ENCODE measurements at regions not wholly inside any gene's neighbourhood (a gene's known extent, or its start where the extent isn't known, plus 50 kb on each side); places are given as distances from the start of the nearest gene placed in this dataset.
"Not testable (repeated sequence)": the region's sequence is repeated elsewhere in the genome, so short reads cannot be mapped to it uniquely, and the experiment has no call there.

DNA sequence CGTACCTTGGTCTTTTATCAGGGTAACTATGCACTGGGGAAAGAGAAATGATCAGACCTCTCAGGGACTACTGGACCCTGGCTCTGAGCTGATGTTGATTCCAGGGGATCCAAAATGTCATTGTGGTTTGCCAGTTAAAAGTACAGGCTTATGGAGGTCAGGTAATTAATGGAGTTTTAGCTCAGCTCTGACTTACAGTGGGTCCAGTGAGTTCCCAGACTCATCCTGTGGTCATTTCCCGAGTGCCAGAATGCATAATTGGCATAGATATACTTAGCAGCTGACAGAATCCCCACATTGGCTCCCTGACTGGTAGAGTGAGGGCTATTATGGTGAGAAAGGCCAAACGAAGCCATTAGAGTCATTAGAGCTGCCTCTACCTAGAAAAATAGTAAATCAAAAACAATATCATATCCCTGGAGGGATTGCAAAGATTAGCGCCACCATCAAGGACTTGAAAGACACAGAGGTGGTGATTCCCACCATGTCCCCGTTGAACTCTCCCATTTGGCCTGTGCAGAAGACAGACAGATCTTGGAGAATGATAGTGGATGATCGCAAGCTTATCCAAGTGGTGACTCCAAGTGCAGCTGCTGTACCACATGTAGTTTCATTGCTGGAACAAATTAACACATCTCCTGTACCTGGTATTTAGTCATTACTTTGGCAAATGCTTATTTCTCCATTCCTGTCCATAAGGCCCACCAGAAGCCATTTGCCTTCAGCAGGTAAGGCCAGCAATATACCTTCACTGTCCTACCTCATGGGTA, 152.4 kb downstream of the THBS2 start:
- Histone ChIP-seq H3K27ac (ENCODE audit: low read length) (no peak overlapping the region), H3K4me1 (ENCODE audit: control insufficient read depth, insufficient read depth, low read length) (no peaks in the 10 kb centered on the region), H3K36me3 (ENCODE audit: control insufficient read depth in 2 of 2, insufficient read depth in 2 of 2, low read length in 2 of 2) (no peaks in the 10 kb centered on the region), H3K9ac (ENCODE audit: low read length in 2 of 2) (no peak overlapping the region), H3K9me3 (ENCODE audit: control insufficient read depth in 2 of 2, low read length in 2 of 2) (no peaks in the 10 kb centered on the region), H3K27me3 (ENCODE audit: control insufficient read depth in 1 of 2, insufficient read depth in 2 of 2, low read length in 2 of 2) (no peaks in the 10 kb centered on the region), H3K4me3 (ENCODE audit: low read length in 2 of 2) (no peak overlapping the region)

DNA sequence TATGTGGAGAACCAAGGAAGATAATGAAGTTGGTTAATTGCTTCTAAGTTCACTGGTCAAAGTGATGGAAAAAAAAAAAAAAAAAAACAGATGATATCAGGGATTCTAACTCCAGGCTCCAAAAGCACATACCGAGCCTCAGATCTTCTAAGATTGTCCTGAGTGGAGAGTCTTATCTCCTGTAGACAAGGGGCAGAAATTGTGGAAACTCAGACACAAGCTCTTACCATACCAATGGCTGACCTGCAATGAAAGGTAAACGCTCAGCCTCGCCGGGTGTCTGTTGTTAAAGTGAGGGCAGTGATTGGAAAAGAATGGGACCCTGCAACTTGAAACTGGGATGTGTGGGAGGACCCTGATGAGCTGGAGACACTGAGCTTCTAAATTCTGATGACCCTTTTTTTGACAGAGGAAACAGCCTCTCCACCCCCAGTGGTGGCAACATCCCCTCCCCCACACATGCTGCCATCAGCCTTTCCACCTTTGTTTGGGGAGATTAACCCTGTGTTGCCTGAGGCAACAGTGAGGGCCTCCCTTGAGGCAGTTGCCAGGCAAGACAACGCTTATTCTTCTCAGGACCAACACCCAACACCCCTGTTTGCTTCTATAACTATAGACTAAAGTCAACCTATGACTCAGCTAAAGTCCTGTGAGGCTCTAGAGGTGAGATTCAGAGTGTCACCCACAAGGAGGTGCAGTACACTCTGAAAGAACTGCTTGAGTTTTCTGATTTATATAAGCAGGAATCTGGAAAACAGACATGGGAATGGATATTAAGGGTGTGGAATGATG, 154.0 kb downstream of the THBS2 start:
- Histone ChIP-seq H3K27ac (ENCODE audit: low read length) (no peak overlapping the region), H3K9ac (ENCODE audit: low read length in 2 of 2) (no peak overlapping the region), H3K4me1 (ENCODE audit: control insufficient read depth, insufficient read depth, low read length) (no peaks in the 10 kb centered on the region), H3K9me3 (ENCODE audit: control insufficient read depth in 2 of 2, low read length in 2 of 2) (no peaks in the 10 kb centered on the region), H3K36me3 (ENCODE audit: control insufficient read depth in 2 of 2, insufficient read depth in 2 of 2, low read length in 2 of 2) (no peaks in the 10 kb centered on the region), H3K4me3 (ENCODE audit: low read length in 2 of 2) (no peak overlapping the region), H3K27me3 (ENCODE audit: control insufficient read depth in 1 of 2, insufficient read depth in 2 of 2, low read length in 2 of 2) (no peaks in the 10 kb centered on the region)

DNA sequence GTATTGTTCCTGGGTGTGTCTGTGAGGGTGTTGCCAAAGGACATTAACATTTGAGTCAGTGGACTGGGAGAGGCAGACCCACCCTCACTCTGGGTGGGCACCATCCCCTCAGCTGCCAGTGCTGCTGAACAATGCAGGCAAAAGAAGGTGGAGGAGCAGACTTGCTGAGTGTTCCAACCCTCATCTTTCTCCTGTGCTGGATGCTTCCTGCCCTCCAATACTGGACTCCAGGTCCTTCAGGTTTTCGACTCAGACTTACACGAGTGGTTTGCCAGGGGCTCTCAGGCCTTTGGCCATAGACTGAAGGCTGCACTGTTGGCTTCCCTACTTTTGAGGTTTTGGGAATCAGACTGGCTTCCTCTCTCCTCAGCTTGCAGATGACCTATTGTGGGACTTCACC, 155.0 kb downstream of the THBS2 start:
- not testable (repeated sequence) for H3K36me3 ChIP-seq (ENCODE audit: control insufficient read depth in 2 of 2, insufficient read depth in 2 of 2, low read length in 2 of 2); H3K9ac ChIP-seq (ENCODE audit: low read length in 2 of 2); H3K4me1 ChIP-seq (ENCODE audit: control insufficient read depth, insufficient read depth, low read length)

DNA sequence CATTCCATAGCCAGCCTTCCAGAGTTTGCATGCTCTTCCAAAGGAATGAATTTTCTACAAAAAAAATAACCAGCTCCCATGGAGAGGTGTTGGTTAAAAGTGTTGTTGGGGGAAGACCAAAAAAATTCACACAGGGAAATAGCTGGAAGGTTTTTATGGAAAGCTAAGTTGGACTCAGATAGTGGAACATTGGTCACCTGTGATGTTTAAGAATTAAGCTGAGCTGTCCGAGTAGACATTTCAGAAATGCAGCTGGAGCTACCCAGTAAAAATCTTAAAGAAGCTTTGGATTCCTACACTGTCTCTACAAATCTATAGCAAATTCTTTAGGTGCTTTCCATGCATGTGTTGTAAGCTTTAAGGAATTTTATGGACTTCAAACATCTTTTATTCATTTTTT, 155.5 kb downstream of the THBS2 start:
- H3K36me3 ChIP-seq (ENCODE audit: control insufficient read depth in 2 of 2, insufficient read depth in 2 of 2, low read length in 2 of 2), result no peaks in the 10 kb centered on the region
- H3K27me3 ChIP-seq (ENCODE audit: control insufficient read depth in 1 of 2, insufficient read depth in 2 of 2, low read length in 2 of 2), result no peaks in the 10 kb centered on the region
- no peaks in the 10 kb centered on the region for H3K9me3 ChIP-seq (ENCODE audit: control insufficient read depth in 2 of 2, low read length in 2 of 2)
- H3K27ac ChIP-seq (ENCODE audit: low read length), result no peak overlapping the region
- H3K9ac ChIP-seq (ENCODE audit: low read length in 2 of 2), result no peak overlapping the region
- no peak overlapping the region for H3K4me3 ChIP-seq (ENCODE audit: low read length in 2 of 2)
- H3K4me1 ChIP-seq (ENCODE audit: control insufficient read depth, insufficient read depth, low read length), result no peaks in the 10 kb centered on the region

More for the DNA sequence above, 155.0 kb downstream of the THBS2 start:
- not testable (repeated sequence) for H3K9me3 ChIP-seq (ENCODE audit: control insufficient read depth in 2 of 2, low read length in 2 of 2); H3K27ac ChIP-seq (ENCODE audit: low read length); H3K27me3 ChIP-seq (ENCODE audit: control insufficient read depth in 1 of 2, insufficient read depth in 2 of 2, low read length in 2 of 2); H3K4me3 ChIP-seq (ENCODE audit: low read length in 2 of 2)

- H3K27me3 ChIP-seq (ENCODE audit: control insufficient read depth in 1 of 2, insufficient read depth in 2 of 2, low read length in 2 of 2), result no peaks in the 10 kb centered on the region
- H3K4me3 ChIP-seq (ENCODE audit: low read length in 2 of 2), result no peak overlapping the region
- H3K9me3 ChIP-seq (ENCODE audit: control insufficient read depth in 2 of 2, low read length in 2 of 2), result no peaks in the 10 kb centered on the region
- H3K4me1 ChIP-seq (ENCODE audit: control insufficient read depth, insufficient read depth, low read length), result no peaks in the 10 kb centered on the region
- no peaks in the 10 kb centered on the region for H3K36me3 ChIP-seq (ENCODE audit: control insufficient read depth in 2 of 2, insufficient read depth in 2 of 2, low read length in 2 of 2)
- no peak overlapping the region for H3K27ac ChIP-seq (ENCODE audit: low read length)
- no peak overlapping the region for H3K9ac ChIP-seq (ENCODE audit: low read length in 2 of 2)
These were observed 156.2 kb downstream of the THBS2 start for GRCh38 chr6:169097381-169097959.

DNA sequence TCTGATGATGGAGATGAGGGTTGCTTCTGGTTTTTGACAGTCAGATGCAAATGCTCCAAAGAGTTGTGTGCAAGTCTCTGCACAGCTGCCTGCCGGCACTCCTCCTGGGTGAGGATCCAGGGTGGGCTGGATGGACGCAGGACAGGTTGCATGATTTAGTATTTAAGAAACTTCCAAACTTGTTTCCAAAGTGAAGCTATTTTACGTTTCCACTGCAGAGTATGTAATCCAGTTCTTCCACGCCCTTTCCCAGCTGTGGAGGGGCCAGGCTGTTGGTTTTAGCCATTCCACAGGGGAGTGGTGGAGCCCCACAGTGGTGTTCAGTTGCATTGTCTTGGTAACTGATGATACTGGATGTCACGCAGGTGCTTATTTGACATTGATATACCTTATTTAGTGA, 157.3 kb downstream of the THBS2 start:
- Histone ChIP-seq H3K36me3 (ENCODE audit: control insufficient read depth in 2 of 2, insufficient read depth in 2 of 2, low read length in 2 of 2) (no peaks in the 10 kb centered on the region), H3K27me3 (ENCODE audit: control insufficient read depth in 1 of 2, insufficient read depth in 2 of 2, low read length in 2 of 2) (no peaks in the 10 kb centered on the region), H3K9ac (ENCODE audit: low read length in 2 of 2) (no peak overlapping the region), H3K4me1 (ENCODE audit: control insufficient read depth, insufficient read depth, low read length) (peaks cover 4% of the 10 kb centered on the region), H3K4me3 (ENCODE audit: low read length in 2 of 2) (no peak overlapping the region), H3K9me3 (ENCODE audit: control insufficient read depth in 2 of 2, low read length in 2 of 2) (no peaks in the 10 kb centered on the region), H3K27ac (ENCODE audit: low read length) (no peak overlapping the region)

GRCh38 chr6:169095153-169095552, 158.5 kb downstream of the THBS2 start:
- peaks cover 4% of the 10 kb centered on the region for H3K4me1 ChIP-seq (ENCODE audit: control insufficient read depth, insufficient read depth, low read length)
- H3K9me3 ChIP-seq (ENCODE audit: control insufficient read depth in 2 of 2, low read length in 2 of 2), result no peaks in the 10 kb centered on the region
- H3K36me3 ChIP-seq (ENCODE audit: control insufficient read depth in 2 of 2, insufficient read depth in 2 of 2, low read length in 2 of 2), result no peaks in the 10 kb centered on the region
- H3K4me3 ChIP-seq (ENCODE audit: low read length in 2 of 2), result no peak overlapping the region
- H3K27ac ChIP-seq (ENCODE audit: low read length), result no peak overlapping the region
- H3K27me3 ChIP-seq (ENCODE audit: control insufficient read depth in 1 of 2, insufficient read depth in 2 of 2, low read length in 2 of 2), result no peaks in the 10 kb centered on the region
- no peak overlapping the region for H3K9ac ChIP-seq (ENCODE audit: low read length in 2 of 2)

- Histone ChIP-seq H3K9ac (ENCODE audit: low read length in 2 of 2) (no peak overlapping the region), H3K4me1 (ENCODE audit: control insufficient read depth, insufficient read depth, low read length) (peaks cover 4% of the 10 kb centered on the region), H3K9me3 (ENCODE audit: control insufficient read depth in 2 of 2, low read length in 2 of 2) (no peaks in the 10 kb centered on the region), H3K27me3 (ENCODE audit: control insufficient read depth in 1 of 2, insufficient read depth in 2 of 2, low read length in 2 of 2) (no peaks in the 10 kb centered on the region), H3K4me3 (ENCODE audit: low read length in 2 of 2) (no peak overlapping the region), H3K27ac (ENCODE audit: low read length) (no peak overlapping the region), H3K36me3 (ENCODE audit: control insufficient read depth in 2 of 2, insufficient read depth in 2 of 2, low read length in 2 of 2) (no peaks in the 10 kb centered on the region)
These were observed 159.1 kb downstream of the THBS2 start for GRCh38 chr6:169094552-169094950.

GRCh38 chr6:169093770-169094551, 159.7 kb downstream of the THBS2 start:
- Histone ChIP-seq H3K4me3 (ENCODE audit: low read length in 2 of 2) (no peak overlapping the region), H3K27me3 (ENCODE audit: control insufficient read depth in 1 of 2, insufficient read depth in 2 of 2, low read length in 2 of 2) (no peaks in the 10 kb centered on the region), H3K9me3 (ENCODE audit: control insufficient read depth in 2 of 2, low read length in 2 of 2) (no peaks in the 10 kb centered on the region), H3K36me3 (ENCODE audit: control insufficient read depth in 2 of 2, insufficient read depth in 2 of 2, low read length in 2 of 2) (no peaks in the 10 kb centered on the region), H3K27ac (ENCODE audit: low read length) (no peak overlapping the region), H3K4me1 (ENCODE audit: control insufficient read depth, insufficient read depth, low read length) (peaks cover 4% of the 10 kb centered on the region), H3K9ac (ENCODE audit: low read length in 2 of 2) (no peak overlapping the region)

DNA sequence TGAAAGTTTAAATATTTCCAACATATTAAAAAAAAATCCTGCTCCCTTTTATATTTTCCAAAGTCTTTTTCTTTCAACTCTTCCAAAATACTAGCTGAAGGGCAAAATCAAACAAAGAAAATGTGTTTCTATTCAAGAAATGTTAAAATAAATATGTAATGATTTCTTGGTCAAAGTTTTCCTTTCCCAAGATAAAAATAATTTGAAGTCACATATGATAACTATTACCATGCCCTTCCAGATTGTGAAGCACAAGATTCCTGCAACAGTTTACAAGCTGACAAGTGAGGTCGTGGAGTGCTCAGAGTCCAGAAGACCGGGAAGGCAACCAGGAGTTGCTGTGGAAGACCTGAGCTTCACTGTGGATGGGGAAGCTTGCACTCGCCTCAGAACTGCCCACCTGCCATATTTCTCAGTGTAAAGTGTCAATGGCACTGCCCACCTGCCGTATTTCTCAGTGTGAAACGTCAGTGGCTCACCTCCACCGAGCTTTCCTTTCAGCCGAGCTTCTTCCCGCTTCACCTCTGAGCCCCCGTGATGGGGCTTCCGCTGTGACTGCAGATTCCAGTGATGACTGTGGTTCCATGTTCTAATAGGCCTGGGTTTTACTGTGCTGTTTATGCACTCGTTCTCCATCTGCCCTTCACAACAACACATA, 160.5 kb downstream of the THBS2 start:
- Histone ChIP-seq H3K9me3 (ENCODE audit: control insufficient read depth in 2 of 2, low read length in 2 of 2) (no peaks in the 10 kb centered on the region), H3K36me3 (ENCODE audit: control insufficient read depth in 2 of 2, insufficient read depth in 2 of 2, low read length in 2 of 2) (no peaks in the 10 kb centered on the region)

More for the DNA sequence above, 160.5 kb downstream of the THBS2 start:
- Histone ChIP-seq H3K4me1 (ENCODE audit: control insufficient read depth, insufficient read depth, low read length) (peaks cover 6% of the 10 kb centered on the region), H3K27me3 (ENCODE audit: control insufficient read depth in 1 of 2, insufficient read depth in 2 of 2, low read length in 2 of 2) (no peaks in the 10 kb centered on the region), H3K4me3 (ENCODE audit: low read length in 2 of 2) (no peak overlapping the region), H3K27ac (ENCODE audit: low read length) (no peak overlapping the region), H3K9ac (ENCODE audit: low read length in 2 of 2) (no peak overlapping the region)
